Ramos (cell line): ENCODE measurements at regions not wholly inside any gene's neighbourhood (a gene's known extent, or its start where the extent isn't known, plus 50 kb on each side); places are given as distances from the start of the nearest gene placed in this dataset.

Source experiments
- in situ Hi-C: fragments of 300-500 bp; cut with MboI; formaldehyde crosslinking; loops from one replicate; pipeline ENCODE4 v1.14.3; 2022; ENCODE audit warnings: low sequenced_read_pairs; ENCODE audit not compliant: unreplicated experiment

DNA sequence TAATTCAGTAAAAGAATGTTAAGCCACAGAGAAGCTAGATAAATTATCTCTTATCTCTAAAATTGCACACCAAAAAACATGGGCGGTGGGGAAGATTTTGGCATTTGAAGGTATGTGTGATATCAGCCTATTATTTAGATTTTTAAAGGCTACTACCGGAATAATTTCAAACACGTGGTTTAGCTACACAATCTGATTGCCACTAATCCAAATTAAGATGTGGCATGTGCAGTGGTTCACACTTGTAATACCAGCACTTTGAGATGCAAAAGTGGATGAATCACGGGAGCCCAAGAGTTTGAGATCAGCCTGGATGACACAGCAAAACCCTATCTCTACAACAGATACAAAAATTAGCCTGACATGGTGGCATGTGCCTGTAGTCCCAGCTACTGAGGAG, 584.5 kb downstream of the HS3ST4 start:
- in situ Hi-C loops: no loop called here

DNA sequence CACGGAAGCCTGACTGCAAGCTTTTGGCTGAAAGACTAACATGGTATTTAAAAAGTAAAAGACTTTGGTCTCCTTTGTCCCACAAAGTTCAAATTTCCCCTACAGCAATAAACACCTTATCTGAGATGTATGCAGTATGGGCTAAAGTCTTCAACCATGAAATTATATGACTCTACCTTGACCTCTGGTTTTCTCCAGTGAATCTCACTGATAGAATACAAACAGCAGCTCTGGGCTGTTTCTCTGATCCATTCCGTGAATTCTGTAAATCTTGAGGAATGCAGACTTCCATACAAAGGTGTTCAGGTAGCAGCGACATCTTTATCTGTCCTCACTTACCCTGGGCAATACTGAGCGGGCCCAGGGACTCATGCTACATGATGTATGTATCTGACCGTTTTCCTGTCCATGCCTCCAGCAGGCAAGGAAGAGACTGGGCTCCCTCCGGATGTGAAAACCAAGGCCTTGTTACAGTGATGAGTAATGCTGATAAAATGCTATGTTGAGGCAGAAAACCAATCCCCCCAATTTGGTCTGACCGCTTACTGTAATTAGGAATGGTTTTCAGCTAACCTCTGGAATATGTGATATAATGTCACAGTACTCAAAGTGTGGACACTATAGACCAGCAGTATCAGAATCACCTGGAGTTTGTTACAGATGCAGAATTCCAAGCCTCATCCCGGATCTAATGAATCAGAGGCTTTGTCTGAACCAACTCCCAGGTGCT, 589.8 kb downstream of the HS3ST4 start:
- in situ Hi-C loops: no loop called here

DNA sequence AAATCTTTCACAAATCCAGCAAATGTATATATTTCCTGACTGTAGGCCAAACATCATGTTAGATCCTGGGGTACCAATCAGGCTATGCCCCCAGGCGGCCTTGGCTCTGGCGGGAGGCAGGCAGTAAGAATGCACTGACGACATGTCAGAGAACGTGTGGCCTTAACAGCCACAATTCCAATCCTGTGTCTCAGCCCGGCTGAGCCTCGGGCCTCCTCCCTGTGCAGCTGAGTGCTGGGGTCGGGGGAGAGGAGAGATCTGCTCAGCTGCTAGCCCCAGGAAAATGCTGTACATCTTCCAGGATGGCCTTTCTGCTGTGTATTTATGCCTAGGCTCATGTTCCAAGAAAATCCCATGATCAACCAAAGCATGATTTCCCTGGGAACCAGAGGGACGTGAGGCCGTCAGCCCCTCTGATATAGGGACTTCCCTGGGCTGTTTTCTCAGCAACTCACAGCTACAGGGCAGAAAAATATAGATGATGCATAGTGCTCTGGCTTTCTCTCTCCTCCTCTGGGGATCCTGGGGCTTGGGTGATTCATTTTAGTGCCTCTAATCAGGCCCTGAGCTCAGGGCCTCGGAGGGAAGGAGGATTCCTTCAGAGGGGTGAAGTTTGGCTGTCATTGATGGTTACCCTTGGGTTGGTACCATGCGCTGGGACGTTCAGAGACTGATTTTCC, 604.0 kb downstream of the HS3ST4 start:
- in situ Hi-C loops: no loop called here

DNA sequence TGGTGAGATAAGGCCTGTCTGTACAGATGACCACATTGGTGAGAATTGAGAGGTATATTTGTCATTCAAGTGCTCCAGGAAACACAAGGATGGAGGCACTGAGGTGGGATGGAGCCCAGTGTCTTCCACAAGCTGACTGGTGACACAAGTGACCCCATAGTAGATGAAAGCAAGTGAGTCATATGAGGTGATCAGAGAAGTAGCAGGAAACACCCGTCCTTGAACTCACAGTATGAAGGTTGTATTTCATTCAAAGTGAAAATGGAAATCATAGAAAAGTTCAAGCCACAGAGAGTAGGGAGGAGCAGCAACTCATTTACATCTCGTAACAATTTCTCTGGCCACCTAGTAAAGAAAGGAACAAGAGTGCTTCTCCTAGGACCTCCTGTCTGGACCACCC, 609.8 kb downstream of the HS3ST4 start:
- in situ Hi-C loops: no loop called here

DNA sequence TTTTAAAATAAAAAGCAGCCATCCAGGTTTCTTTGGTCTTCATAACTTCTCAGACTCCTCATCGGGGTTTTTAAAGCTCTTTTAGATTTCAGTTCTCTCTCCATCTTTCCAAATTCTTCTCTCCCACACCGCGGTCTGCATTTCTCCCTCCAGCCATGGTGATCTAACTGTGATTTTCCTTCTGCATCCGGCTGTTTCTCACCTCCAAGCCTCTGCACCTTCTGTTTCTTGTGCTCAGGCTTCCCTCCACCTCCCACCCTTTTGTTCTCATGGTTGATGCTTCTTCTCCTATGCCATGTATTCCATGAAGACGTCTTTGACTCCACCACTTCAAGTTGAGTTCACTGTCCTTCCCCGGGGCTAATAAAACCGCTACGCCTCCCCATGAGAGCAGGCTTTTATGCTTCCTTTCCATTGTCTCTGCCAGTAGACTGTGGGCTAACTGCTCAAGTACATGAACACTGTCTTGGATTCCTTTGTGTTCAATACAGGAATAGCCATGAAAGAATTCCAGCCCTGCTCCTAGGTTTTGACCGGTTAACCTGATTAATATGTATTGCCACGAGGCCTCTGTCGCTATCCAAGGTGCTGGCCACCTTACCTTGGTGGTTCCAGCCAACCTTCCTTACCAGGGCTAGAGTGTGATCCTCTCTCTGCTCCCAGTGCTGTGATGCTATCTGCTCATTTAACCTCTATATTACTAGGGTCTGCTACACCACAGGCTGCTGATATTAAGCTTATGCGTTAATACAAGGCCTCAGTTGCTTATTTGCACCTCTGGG, 625.1 kb downstream of the HS3ST4 start:
- in situ Hi-C loops: no loop called here

DNA sequence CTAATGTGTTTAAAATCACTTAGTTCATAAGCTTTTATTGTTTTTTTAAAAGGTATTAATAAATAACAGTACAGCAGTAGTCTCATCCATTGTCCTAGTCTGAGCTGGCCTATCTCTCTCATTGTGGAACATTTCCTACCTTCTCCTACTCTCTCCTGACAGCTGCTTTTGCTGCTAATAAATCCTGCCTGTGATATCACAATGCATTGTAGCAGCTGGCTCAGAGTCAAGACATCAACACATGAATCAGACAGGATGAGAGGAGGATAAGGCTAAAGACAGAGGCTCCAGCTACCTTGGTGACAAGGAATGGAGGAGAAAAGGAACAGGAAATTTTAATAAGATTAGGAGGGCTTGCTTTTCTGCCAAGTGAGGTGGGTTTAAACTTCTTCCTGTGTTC, 626.1 kb downstream of the HS3ST4 start:
- in situ Hi-C loops: no loop called here

DNA sequence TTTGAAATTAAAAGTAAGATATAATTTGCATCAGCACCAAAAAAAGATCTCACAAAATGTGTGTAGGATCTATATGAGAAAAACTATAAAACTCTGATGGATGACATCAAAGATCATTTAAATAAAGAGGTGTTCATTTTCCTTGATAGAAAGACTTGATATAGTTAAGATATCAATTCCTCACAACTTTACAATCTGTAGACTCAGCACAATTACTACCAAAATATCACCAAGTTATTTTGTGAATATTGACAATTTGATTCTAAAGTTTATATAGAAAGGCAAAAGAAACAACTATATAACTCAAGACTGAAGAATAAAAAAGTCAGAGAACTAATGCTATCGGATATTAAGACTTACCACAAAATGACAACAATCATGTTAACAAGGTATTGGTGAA, 638.9 kb downstream of the HS3ST4 start:
- in situ Hi-C loops: no loop called here

DNA sequence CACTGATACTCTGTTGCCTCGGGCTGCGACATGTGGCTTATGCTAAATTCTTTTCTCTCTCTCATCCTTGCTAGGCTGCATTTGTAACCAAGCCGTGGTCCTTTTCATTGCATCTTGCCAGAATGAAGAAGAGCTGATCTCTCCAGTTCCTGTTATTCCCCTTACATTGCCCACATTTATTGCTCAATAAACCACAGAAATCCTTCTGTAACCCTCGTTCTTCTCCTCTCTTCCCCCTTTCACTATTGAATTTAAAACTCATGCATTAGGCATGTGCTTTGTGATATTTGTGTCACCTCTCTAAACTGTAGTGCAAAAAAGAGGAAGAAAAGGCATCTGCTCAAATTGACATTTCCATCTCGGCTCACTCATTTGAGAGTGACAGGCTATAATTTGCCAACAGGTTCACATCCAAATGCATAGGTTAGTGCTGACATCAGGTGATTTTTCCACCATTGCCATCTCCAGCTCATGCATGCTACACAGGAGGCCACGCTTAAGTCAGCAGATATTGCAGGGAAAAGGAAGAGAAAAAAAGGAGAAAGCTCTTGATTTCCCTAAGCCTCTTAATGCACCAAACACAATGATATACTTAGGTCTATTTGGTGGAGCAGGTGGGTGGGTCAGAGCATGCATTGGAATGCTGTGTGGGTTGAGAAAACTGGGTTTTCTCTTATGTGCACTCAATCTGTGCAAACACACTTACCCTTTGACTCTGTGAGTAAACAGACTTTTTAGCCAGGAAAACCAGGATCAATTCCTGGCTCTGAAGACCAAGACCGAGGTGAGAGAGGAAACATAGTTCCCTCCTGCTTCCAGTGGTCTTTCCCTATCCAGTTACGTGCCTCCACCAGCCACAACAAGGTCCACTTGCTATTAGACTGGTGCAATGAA, 642.7 kb downstream of the HS3ST4 start:
- in situ Hi-C loops: no loop called here

DNA sequence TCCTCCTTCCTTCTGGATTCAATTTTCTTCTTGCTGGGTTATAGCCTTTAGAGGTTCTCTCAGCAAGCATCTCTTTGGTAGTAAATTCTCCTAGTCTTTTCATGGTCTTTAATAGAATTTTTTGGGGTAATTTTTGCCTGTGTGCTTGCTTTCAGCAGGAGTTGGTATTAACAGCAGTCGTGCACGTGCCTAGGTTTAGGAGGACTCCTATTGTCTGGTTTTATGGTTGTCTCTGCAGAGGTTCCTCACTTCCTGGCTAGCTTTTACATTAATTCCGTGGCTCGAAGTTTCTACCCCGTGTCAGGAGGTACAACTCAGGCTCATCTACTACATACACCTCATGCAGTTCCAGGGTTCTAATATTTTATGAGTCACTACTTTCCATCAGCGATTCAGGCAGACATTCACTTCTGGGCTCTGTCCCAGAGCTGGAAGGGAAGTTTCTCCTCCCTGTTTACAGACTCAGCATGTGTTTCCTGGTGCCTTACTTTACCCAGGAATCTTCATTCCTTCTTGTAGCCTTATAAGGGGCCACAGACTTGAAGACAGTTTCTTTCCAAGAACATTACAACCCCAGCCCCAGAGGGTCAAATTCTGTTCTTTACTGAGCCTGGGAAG, 643.6 kb downstream of the HS3ST4 start:
- in situ Hi-C loops: no loop called here

DNA sequence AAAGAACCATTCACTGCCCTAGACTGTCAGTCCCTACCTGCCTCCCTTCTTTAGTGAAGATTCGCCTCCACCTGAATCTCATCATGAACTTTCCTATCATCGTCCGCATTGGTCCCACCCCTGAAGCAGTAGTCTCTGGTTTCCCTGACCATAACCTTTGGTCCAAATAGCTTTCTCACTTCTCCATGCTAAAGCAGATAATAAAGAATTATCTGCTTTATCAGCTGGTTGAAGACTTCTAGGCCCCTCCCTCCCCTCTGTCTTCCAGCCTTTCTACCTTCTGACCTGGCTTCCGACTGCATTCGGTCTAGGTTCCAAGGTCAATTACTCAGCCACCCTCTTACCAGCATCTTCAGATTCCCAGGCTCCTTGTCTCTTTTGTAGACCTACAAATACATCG, 650.9 kb downstream of the HS3ST4 start:
- in situ Hi-C loops: no loop called here

DNA sequence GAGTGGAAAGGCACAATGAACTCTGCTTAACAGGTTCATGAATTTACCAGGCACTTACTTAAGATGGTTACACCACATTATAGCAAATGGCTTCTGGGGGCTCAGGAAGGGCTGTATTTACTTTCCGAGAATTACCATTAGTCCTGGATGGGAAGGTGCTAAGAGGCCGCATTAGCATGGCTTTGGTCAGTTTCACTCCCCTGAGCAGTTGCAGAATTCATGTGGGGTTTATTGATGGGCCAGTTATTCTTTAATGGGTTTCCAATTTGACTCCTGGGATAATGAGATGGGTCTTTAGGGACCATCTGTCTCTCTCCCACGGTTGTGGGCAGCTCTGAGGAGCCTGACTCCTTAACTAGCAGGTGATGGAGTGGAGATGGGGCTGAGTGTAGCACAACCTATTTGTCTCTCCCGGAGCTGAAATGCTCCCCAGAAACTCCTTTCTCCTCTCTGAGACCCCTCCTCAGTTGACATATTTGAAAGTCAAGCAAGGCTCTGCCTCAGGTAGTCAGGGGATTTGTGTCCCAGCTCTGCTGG, 652.5 kb downstream of the HS3ST4 start:
- in situ Hi-C loops: no loop called here

DNA sequence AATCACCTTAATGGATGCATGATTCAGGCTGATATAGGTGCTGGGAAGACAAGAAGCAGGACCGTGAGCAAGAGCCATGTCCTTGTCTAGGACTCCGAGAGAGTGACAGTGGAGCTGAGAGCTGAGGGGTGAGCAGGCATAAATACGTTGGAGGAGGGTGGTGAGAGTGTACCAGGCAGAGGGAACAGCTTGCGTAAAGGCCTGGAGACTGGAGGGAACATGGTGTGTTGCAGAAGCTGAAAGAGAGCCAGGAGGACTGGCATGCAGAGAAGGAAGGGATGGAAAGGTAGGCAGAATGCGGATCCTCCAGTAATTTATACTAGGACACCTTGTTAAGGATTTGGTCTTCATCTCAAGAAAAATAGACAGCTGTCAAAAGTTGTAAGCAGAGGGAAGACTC, 653.2 kb downstream of the HS3ST4 start:
- in situ Hi-C loops: no loop called here

DNA sequence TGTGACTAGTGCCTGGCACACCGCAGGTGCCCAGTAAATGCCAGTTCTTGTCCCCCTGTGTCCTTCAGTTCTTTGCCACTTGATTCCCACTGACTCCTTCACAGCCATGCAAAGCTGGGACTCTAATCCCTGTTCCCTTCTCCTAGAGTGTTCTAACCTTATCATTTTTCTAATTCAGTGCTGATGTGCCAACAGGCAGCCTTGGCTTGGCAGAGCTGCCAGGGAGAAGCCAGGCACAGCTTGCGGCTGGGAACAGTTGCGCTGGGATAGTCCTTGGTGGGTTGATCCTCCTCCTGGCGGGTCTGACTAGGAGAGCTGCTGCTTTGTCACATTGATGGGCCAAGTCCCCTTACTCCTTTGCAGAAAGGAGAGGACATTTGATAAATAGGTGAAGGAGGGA, 654.2 kb downstream of the HS3ST4 start:
- in situ Hi-C loops: no loop called here

DNA sequence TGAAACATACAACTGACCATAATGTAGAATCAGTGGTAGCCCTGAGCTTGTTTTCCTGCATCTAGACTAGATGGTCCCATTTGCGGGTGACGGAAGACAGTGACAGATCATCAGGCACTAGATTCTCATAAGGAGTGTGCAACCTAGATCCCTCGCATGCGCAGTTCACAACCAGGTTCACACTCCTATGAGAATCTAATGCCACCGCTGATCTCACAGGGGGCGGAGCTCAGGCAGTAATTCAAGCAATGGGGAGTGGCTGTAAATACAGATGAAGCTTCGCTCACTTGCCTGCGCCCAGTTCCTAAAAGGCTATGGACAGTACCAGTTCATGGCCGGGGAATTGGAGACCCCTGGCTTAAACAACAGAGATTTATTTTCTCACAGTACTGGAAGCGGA, 656.3 kb downstream of the HS3ST4 start:
- in situ Hi-C loops: no loop called here

DNA sequence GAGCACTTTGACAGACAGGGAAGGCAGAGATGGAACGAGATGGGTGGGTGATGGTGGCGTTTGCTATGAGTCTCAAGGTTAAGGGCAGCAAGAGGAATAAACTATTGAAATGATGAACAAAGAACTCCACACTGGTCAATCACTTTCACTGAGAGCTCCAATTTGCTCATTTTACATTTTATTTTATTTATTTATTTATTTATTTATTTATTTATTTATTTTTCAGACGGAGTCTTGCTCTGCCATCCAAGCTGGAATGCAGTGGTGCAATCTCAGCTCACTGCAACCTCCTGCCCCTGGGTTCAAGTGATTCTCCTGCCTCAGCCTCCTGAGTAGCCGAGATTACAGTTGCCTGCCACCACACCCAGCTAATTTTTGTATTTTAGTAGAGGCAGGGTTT, 669.1 kb downstream of the HS3ST4 start:
- in situ Hi-C loops: no loop called here

DNA sequence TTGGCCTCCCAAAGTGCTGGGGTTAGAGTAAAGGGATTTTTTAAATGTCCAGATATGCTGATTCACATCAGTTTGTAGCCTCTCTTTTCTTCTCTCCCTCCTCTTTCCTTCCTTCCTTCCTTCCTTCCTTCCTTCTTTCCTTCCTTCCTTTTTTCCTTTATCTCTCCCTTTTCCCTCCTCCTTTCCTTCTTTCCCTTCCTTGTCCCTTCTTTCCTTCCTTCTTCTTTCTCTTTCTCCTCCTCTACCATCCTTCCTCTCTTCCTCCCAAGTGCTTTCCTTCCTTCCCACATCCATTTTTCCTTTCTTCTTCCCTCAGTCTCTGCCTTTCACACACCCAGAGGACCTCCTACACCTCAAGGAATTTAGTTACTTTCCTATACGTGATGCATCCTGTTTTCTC, 671.8 kb downstream of the HS3ST4 start:
- in situ Hi-C loops: no loop called here

DNA sequence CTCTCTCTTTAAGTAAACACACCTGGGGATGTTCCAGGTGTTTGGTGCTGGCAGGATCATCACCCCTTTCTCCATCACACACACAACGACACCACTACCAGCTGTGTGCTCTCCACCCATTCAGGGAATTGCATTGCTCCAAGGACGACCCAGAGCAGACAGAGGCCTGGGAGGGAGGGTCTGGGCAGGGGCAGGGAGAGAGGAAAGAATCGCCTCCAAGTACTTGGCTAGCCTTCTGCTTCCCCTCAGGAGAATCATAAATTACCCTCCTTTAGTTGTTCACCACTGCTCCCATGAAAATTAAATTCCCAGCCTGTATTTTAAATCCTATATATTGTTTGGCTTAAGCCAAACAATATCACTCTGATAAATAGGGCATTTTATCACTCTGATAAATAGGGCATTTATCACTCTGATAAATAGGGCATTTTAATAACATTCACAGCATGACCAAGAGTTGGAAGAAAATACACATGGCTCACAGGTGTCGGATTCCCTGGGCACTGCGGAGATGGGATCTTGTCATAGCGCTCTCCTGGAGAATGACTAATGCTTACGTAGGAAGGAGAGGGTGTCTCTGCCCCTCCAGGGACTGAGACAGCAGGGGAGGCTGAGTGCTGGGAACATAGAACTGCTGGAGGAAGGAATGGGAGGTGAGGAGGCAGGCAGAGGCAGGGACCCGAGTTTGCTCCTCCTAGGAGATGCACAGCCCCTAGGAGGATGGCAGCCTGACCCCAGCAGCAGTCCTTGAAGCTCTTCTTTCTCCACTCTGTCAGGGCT, 673.6 kb downstream of the HS3ST4 start:
- in situ Hi-C loops: no loop called here

DNA sequence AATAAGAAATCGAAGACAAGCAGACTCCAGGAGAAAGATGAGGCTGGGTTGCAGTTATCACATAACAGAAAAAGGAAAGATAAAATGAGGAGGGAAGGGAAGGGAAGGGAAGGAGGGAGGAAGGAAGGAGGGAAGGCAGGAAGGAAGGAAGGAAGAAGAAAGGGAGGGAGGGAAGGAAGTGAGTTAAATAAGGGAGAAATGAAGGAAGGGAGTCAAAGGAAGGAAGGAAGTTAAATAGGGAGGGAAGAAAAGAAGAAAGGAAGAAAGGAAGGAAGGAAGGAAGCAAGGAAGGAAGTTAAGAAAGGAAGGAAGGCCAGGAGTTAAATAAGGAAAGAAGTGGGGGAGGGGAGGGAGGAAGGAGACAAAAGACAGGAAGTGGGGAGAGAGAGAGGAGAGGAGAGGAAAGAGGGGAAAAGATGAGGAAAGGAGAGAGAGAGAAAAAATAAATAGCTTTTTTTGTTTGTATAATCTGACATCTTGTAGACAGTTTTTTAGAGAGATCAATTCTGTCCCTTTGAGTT, 679.6 kb downstream of the HS3ST4 start:
- in situ Hi-C loops: no loop called here
